HG02870 (cell line): ENCODE measurements at regions not wholly inside any gene's neighbourhood (a gene's known extent, or its start where the extent isn't known, plus 50 kb on each side); places are given as distances from the start of the nearest gene placed in this dataset.

ENCODE experiments used
- ATAC-seq: cut with Tn5 transposase; IDR thresholded peaks from one replicate; pipeline ENCODE4 v1.9.1; 2021; ENCODE audit warnings: mild to moderate bottlenecking, moderate library complexity; ENCODE audit not compliant: unreplicated experiment

- ATAC-seq, result no peak
Measured at GRCh38 chr3:104635872-104636580, 730.7 kb upstream of the ALCAM start.

- ATAC-seq, result no peak
Measured at GRCh38 chr3:104642827-104643226, 723.9 kb upstream of the ALCAM start.

GRCh38 chr3:104646196-104646595 lies 720.5 kb upstream of the ALCAM start:
- ATAC-seq, result no peak

- ATAC-seq, result no peak
Measured at GRCh38 chr3:104648823-104649222, 717.9 kb upstream of the ALCAM start.

GRCh38 chr3:104669083-104669482 lies 697.6 kb upstream of the ALCAM start:
- no peak for ATAC-seq

GRCh38 chr3:104672331-104672730 lies 694.4 kb upstream of the ALCAM start:
- ATAC-seq, result no peak

- no peak for ATAC-seq
Measured at GRCh38 chr3:104673981-104674380, 692.7 kb upstream of the ALCAM start.

- no peak for ATAC-seq
Measured at GRCh38 chr3:104676241-104676640, 690.5 kb upstream of the ALCAM start.

GRCh38 chr3:104677932-104678331 lies 688.8 kb upstream of the ALCAM start:
- no peak for ATAC-seq

GRCh38 chr3:104685492-104685891 lies 681.2 kb upstream of the ALCAM start:
- ATAC-seq, result no peak

GRCh38 chr3:104687362-104687761 lies 679.3 kb upstream of the ALCAM start:
- no peak for ATAC-seq

GRCh38 chr3:104696470-104696869 lies 670.2 kb upstream of the ALCAM start:
- no peak for ATAC-seq

GRCh38 chr3:104711406-104711805 lies 655.3 kb upstream of the ALCAM start:
- no peak for ATAC-seq

GRCh38 chr3:104715972-104716371 lies 650.7 kb upstream of the ALCAM start:
- no peak for ATAC-seq

- ATAC-seq, result no peak
Measured at GRCh38 chr3:104717828-104718196, 648.9 kb upstream of the ALCAM start.

- ATAC-seq, result no peak
Measured at GRCh38 chr3:104723000-104723399, 643.7 kb upstream of the ALCAM start.

- no peak for ATAC-seq
Measured at GRCh38 chr3:104731074-104731473, 635.6 kb upstream of the ALCAM start.

GRCh38 chr3:104734627-104735026 lies 632.1 kb upstream of the ALCAM start:
- no peak for ATAC-seq

GRCh38 chr3:104735691-104736090 lies 631.0 kb upstream of the ALCAM start:
- no peak for ATAC-seq

- ATAC-seq, result no peak
Measured at GRCh38 chr3:104738271-104738670, 628.4 kb upstream of the ALCAM start.

GRCh38 chr3:104740874-104741379 lies 625.8 kb upstream of the ALCAM start:
- ATAC-seq, result no peak

GRCh38 chr3:104742044-104742443 lies 624.7 kb upstream of the ALCAM start:
- no peak for ATAC-seq

GRCh38 chr3:104745313-104745712 lies 621.4 kb upstream of the ALCAM start:
- no peak for ATAC-seq
